ENCODE measurements at regions not wholly inside any gene's neighbourhood (a gene's known extent, or its start where the extent isn't known, plus 50 kb on each side); places are given as distances from the start of the nearest gene placed in this dataset.

DNA sequence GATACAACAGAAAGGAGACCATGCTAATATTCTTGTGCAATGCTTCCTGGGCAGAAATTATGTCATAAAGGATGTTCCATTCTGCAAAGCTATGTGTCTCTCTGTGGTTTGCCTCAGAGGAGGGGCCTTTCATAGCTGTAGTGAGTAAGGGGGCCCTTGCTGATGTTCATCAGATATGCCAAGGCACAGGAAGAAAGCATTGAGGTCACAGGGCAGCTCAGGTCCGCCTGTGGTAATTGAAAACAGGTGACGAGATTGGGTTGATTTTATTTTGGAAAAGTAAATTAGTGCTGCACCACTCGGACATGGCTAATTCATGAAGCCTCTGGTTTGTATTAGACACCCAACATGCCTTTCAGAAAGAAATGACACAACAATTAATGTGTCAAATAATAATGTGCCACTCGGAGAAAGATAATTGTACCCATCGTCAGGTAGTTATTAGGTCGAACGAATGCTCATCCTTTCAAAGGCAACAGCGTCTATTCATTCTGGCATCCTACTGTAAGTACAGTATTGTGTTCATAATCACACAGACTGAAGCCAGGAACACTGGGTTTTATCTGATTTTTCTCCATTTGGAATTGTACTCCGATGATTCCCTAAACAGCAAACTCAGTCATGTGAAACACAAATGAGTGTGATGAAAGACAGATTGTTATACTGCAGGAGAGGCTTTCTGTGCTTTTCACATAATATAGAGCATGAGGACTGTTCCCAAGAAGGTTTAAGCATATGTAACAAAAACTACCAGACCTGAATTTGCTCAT is 421.6 kb upstream of the KLF12 start:
- TF ChIP-seq, protein P1, sequence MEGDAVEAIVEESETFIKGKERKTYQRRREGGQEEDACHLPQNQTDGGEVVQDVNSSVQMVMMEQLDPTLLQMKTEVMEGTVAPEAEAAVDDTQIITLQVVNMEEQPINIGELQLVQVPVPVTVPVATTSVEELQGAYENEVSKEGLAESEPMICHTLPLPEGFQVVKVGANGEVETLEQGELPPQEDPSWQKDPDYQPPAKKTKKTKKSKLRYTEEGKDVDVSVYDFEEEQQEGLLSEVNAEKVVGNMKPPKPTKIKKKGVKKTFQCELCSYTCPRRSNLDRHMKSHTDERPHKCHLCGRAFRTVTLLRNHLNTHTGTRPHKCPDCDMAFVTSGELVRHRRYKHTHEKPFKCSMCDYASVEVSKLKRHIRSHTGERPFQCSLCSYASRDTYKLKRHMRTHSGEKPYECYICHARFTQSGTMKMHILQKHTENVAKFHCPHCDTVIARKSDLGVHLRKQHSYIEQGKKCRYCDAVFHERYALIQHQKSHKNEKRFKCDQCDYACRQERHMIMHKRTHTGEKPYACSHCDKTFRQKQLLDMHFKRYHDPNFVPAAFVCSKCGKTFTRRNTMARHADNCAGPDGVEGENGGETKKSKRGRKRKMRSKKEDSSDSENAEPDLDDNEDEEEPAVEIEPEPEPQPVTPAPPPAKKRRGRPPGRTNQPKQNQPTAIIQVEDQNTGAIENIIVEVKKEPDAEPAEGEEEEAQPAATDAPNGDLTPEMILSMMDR (conservative IDR thresholded peaks at IDR 0.05 in 1 of 2, IDR thresholded peaks at IDR 0.05 in 1 of 2; ENCODE audit: low read depth in 1 of 2, low read length in 2 of 2) = no peak
- TF ChIP-seq EZH2 (IDR thresholded peaks at IDR 0.05; ENCODE audit: low read length, missing control alignments) = no peak

Measured in fibroblast of lung (primary cell).